GM19023 (cell line): ENCODE measurements at regions not wholly inside any gene's neighbourhood (a gene's known extent, or its start where the extent isn't known, plus 50 kb on each side); places are given as distances from the start of the nearest gene placed in this dataset.
"Not testable (repeated sequence)": the region's sequence is repeated elsewhere in the genome, so short reads cannot be mapped to it uniquely, and the experiment has no call there.

Experiments used
- ATAC-seq: cut with Tn5 transposase; IDR thresholded peaks from one replicate; pipeline ENCODE4 v1.9.1; 2021; ENCODE audit warnings: mild to moderate bottlenecking, moderate library complexity; ENCODE audit not compliant: unreplicated experiment

- ATAC-seq, result no peak
Measured at GRCh38 chr2:142668420-142668819, 209.0 kb upstream of the KYNU start.

- no peak for ATAC-seq
Measured at GRCh38 chr2:142665241-142665640, 212.2 kb upstream of the KYNU start.

DNA sequence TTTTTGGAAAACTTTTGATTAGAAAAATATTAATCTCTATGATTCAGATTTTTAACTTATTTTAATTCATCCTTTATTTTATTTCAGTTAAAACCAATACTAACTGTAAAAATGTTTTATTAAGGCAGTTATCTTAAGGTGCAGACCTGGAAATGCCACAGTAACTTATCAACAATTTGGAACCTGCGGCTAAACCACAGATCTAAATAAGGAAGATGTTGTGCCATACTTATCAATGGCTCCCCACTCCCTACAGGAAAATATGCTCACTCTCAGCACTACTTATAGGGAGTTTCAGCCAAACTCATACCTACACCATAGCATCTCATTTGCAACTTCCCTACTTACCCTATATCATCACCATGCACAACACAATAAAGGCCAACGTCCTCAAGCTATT is 226.9 kb upstream of the KYNU start:
- ATAC-seq, result no peak

DNA sequence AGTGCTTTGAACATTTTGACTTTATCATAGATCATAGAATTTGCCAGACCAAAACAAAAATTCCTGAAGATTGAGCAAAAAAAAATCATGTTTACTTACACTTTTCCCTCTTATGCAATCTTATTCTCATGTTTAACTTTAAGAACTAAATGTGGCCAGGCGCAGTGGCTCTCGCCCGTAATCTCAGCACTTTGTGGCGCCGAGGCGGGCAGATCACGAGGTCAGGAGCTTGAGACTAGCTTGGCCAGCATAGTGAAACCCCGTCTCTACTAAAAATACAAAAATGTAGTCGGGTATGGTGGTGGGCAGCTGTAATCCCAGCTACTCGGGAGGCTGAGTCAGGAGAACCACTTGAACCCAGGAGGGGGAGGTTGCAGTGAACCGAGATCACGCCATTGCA is 227.9 kb upstream of the KYNU start:
- ATAC-seq, result no peak

- no peak for ATAC-seq
Measured at GRCh38 chr2:142642650-142643049, 234.8 kb upstream of the KYNU start.

- no peak for ATAC-seq
Measured at GRCh38 chr2:142629193-142629592, 248.3 kb upstream of the KYNU start.

GRCh38 chr2:142621287-142621686 is 256.2 kb upstream of the KYNU start:
- no peak for ATAC-seq

DNA sequence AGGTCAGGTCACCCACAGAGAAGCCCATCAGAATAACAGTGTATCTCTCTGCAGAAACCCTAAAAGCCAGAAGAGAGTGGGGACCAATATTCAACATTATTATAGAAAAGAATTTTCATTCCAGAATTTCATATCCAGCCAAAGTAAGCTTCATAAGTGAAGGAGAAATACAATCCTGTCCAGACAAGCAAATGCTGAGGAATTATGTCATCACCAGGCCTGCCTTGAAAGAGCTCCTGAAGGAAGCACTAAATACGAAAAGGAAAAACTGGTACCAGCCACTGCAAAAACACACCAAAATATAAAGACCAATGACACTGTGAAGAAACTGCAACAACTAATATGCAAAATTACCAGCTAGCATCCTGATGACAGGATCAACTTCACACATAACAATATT is 260.0 kb upstream of the KYNU start:
- ATAC-seq, result no peak

DNA sequence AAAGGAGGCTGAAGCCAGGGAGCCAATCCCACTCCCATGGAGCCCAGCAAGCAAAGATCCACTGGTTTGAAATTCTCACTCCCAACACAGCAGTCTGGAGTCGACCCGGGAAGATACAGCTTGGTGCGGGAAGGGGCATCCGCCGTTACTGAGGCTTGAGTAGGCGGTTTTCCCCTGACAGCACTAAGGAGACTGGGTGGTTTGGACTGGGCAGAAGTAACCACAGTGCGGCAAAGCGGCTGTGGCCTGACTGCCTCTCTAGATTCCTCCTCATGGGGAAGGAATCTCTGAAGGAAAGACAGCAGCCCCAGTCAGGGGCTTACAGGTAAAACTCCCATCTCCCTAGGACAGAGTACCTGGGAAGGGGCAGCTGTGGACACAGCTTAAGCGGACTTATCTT is 261.6 kb upstream of the KYNU start:
- ATAC-seq, result no peak

DNA sequence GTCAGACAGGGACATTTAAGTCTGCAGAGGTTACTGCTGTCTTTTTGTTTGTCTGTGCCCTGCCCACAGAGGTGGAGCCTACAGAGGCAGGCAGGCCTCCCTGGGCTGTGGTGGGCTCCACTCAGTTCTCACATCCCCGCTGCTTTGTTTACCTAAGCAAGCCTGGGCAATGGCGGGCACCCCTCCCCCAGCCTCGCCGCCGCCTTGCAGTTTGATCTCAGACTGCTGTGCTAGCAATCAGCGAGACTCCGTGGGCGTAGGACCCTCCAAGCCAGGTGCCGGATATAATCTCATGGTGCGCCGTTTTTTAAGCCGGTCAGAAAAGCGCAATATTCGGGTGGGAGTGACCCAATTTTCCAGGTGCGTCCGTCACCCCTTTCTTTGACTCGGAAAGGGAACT is 264.3 kb upstream of the KYNU start:
- not testable (repeated sequence) for ATAC-seq

- ATAC-seq, result no peak
Measured at GRCh38 chr2:142605421-142605820, 272.0 kb upstream of the KYNU start.

GRCh38 chr2:142603759-142604158 is 273.7 kb upstream of the KYNU start:
- ATAC-seq, result no peak

DNA sequence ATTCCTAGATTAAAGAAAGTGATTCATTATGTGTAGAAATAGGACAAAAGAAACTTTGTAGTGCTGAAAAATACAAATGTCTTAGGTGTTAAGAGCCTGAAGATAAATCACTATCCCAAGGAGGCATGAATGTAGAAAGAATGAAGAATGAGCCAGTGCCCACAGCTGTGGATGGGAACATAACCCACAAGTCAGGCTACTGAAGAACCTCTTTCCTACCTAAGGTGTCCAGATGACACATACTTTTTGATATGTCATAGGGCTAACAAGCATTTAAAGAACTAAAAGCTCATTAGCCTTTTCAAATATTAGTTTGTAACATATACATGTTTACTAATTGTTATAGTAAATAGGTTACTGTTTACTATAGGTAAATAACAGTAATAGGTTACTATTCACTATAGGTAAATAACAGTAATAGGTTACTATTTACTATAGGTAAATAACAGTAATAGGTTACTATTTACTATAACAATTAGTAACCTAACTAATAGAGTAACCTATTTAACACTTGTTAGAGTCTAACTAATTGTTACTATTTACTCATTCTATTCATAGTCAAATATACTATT is 275.0 kb upstream of the KYNU start:
- ATAC-seq, result no peak

DNA sequence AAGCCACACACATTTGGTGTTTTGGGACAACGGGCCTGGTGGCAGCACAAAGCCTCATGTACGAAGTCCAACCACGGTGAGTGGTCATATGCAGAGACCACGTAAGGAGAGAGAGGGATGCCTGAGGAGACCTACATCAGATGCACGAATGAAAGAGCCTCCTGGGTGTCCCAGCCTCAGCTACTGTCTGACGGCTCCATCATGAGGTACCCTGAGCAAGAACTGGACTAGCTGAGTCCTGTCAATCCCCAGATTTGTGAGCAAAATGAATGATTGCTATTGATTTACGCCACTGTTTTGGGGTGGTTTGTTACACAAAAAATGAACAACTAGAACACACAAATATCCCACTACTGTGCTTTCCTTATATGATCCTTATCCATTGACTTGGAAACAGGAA is 275.7 kb upstream of the KYNU start:
- no peak for ATAC-seq

- ATAC-seq, result no peak
Measured at GRCh38 chr2:142599504-142599903, 278.0 kb upstream of the KYNU start.

DNA sequence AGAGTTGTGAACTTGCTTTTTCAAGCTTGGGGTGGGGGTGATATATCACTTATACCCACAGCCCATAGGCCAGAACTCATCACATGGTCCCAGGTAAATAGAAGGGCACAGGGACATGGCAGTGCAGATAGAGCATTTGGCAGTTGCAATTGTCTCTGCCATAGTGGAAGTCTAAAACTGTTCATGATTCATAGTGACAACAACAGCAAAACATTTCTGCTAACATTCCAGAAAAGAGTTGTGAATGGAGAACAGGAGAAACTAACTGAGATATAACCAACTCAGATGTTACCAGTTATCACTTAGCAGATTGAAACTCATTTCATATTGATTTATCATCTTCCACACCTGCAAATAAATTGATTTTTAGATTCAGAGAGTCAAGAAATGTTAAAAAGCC is 278.6 kb upstream of the KYNU start:
- ATAC-seq, result no peak

DNA sequence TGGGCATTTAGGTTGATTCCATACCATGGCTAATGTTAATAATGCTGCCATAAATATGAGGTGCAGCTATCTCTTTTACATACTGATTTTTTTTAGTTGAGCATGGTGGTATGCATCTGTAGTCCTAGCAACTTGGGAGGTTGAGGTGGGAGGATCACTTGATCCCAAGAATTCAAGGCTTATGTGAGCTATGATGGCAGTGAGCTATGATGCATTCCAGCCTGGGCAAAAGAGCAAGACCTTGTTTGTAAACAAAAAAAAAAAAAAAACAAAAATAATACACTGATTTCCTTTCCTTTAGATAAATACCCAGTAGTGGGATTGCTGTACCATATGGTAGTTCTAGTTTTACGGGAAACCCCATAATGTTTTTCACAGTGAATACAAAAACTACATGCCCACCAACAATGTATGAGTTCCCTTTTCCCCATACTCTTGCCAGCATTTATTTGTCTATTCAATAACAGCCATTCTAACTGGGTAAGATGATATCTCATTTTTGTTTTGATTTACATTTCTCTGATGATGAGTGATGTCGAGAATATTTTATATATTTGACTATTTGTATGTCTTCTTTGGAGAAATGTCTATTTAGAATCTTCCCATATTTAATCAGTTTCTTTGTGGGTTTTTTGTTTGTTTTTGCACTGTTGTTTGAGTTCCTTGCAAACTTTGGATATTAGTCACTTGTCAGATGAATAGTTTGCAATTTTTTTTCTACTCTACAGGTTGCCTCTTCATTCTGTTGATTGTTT is 281.0 kb upstream of the KYNU start:
- no peak for ATAC-seq

DNA sequence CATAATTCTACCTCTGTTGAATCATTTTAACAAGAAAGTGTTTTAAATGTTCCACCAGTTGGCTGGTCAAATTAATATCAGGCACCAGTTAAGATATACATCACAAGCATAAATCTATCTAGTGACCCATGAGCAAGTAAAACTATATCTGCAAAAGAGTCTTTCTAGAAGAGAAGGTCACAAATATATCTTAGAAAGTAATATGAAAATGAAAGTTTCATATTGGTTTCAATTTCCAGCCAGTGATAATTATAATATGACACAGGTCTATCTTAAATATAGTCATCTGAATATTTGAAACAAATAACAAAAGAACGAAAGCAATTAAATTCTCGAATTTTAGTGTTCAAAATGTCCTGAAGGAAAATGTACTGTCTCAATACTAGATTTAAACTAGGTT is 282.5 kb upstream of the KYNU start:
- no peak for ATAC-seq

DNA sequence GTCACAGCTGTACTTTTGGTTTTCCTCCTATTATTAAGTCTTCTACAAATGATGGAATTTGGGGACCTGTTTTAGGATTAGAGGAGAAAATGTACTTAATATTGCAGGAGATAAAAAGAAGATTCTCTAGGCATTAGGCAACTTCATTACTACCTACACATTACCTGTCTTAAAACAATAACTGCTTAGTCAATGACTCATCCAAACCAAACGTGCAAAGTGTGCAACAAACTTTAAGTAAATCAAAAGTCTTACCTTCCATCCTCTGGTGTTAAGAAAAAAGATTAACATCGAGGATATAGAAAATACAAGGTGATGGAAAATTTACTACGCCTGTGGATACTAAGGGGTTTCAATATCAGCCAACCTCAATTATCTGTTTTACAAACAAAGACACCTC is 285.3 kb upstream of the KYNU start:
- ATAC-seq, result no peak

DNA sequence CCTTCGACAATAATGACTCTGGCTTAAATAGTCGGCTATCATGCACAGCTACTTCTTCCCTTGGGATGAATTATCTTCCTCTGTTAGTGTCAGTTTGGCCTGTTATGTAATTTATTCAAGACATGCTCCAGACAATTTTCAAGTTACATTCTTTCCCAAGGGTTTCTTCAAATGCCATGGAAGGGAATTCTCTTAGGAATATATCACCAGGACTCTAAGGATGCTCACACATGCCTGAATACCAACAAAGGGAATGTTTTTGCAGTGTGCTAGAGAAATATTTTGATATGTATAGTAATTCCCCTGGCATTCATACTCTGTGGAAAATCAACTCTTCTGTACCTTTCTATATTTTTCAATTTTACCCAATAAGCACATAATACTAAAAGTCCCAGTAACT is 286.0 kb upstream of the KYNU start:
- ATAC-seq, result no peak

DNA sequence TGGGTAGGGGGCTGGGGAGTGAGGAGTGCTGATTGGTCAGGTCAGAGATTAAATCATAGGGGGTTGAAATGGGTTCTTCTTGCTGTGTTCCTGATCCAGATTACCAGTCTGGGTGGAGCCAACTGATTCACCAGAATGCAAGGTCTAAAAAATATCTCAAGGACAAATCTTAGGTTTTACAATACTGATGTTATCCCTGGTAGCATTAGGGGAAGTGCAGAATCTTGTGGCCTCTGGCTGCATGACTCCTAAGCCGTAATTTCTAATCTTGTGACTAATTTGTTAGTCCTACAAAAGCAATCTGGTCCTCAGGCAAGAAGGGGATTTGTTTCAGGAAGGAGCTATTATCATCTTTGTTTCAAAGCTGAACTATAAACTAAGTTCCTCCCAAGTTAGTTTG is 289.2 kb upstream of the KYNU start:
- no peak for ATAC-seq

DNA sequence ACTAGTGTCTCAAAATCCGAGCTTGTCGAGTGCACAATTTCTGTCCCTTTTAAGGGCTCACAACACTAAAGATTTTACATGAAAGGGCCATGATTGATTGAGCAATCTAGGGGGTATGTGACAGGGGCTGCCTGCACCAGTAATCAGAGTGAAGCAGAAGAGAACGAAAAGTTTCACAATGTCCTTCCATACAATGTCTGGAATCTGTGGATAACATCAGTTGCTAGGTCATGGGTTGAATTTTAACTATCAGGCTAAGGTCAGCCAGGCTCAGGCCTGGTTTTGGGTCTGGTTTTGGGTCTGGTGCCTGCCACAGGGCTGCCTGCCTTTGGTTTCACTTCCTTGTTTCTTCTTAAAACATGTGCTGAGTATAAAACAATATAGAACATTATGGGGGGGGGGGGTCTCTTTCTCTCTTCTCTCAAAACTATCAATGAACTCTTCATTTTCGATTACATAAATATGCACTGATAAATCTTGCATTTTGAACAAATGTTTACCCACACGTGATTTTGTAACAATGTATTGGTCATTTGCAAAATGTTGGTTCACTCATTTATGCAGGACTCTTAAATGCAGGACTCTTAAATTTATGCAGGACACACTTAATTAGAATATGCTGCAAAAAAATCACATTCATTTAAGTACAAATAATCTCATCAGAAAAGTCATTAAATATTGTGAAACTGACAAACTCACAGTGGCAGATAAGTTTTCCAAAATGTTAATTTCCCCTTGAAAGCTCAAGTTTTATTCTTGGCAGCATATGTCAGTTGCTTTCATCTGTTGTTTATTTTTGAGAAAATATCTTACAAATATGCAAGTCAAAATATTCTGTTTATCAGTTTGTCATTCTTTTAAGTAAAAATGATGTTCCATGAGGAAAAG is 290.5 kb upstream of the KYNU start:
- no peak for ATAC-seq
